Left colon (tissue), 2 donors: ENCODE measurements at regions not wholly inside any gene's neighbourhood (a gene's known extent, or its start where the extent isn't known, plus 50 kb on each side); places are given as distances from the start of the nearest gene placed in this dataset.

Source experiments
- microRNA-seq, 2 donors: library from miRNA; unstranded; fragments of <30 nt; microRNA quantifications; one replicate each; pipeline versions ENCODE4 v1.1.0 to v1.2.0, GENCODE V29; 2020
- donor health status: DM: no; HTN: no; CAD: no.
- donor health status: DM: yes; HTN: yes; CAD: no.

Small RNAs in the stretch of these regions (microRNA-seq; reads per million reads assigned to microRNA genes)
- 0 reads per million in 2 donors for gene MIR4278
